ENCODE measurements at regions not wholly inside any gene's neighbourhood (a gene's known extent, or its start where the extent isn't known, plus 50 kb on each side); places are given as distances from the start of the nearest gene placed in this dataset.

GRCh38 chrX:145002771-145003170, 244.5 kb upstream of the SPANXN1 start:
- no peaks in the 10 kb centered on the region for H3K27me3 ChIP-seq (ENCODE audit: control insufficient read depth, insufficient read depth, low read length)
- no peaks in the 10 kb centered on the region for H3K4me1 ChIP-seq (ENCODE audit: control insufficient read depth, low read depth, low read length)
- H3K4me3 ChIP-seq (ENCODE audit: low read length): no peak overlapping the region
- no peaks in the 10 kb centered on the region for H3K36me3 ChIP-seq (ENCODE audit: control insufficient read depth, low read depth, low read length)
- H3K9ac ChIP-seq (ENCODE audit: low read length): no peak overlapping the region
- H3K27ac ChIP-seq (ENCODE audit: low read length): no peak overlapping the region
- peaks cover 81% of the 10 kb centered on the region for H3K9me3 ChIP-seq (ENCODE audit: control insufficient read depth, low read depth, low read length)

- Histone ChIP-seq H3K27me3 (ENCODE audit: control insufficient read depth, insufficient read depth, low read length) (no peaks in the 10 kb centered on the region), H3K4me3 (ENCODE audit: low read length) (no peak overlapping the region), H3K27ac (ENCODE audit: low read length) (no peak overlapping the region), H3K36me3 (ENCODE audit: control insufficient read depth, low read depth, low read length) (no peaks in the 10 kb centered on the region), H3K9ac (ENCODE audit: low read length) (no peak overlapping the region), H3K9me3 (ENCODE audit: control insufficient read depth, low read depth, low read length) (peaks cover 83% of the 10 kb centered on the region), H3K4me1 (ENCODE audit: control insufficient read depth, low read depth, low read length) (no peaks in the 10 kb centered on the region)
Measured at GRCh38 chrX:145003443-145003842, 243.9 kb upstream of the SPANXN1 start.

GRCh38 chrX:145041486-145041885, 205.8 kb upstream of the SPANXN1 start:
- Histone ChIP-seq H3K4me3 (ENCODE audit: low read length) (no peak overlapping the region), H3K4me1 (ENCODE audit: control insufficient read depth, low read depth, low read length) (no peaks in the 10 kb centered on the region), H3K9me3 (ENCODE audit: control insufficient read depth, low read depth, low read length) (peaks cover 65% of the 10 kb centered on the region), H3K27ac (ENCODE audit: low read length) (no peak overlapping the region), H3K9ac (ENCODE audit: low read length) (no peak overlapping the region), H3K27me3 (ENCODE audit: control insufficient read depth, insufficient read depth, low read length) (no peaks in the 10 kb centered on the region), H3K36me3 (ENCODE audit: control insufficient read depth, low read depth, low read length) (no peaks in the 10 kb centered on the region)

GRCh38 chrX:145068450-145068849, 178.9 kb upstream of the SPANXN1 start:
- H3K27ac ChIP-seq (ENCODE audit: low read length): no peak overlapping the region
- H3K9ac ChIP-seq (ENCODE audit: low read length): no peak overlapping the region
- H3K27me3 ChIP-seq (ENCODE audit: control insufficient read depth, insufficient read depth, low read length): no peaks in the 10 kb centered on the region
- H3K4me3 ChIP-seq (ENCODE audit: low read length): no peak overlapping the region
- H3K9me3 ChIP-seq (ENCODE audit: control insufficient read depth, low read depth, low read length): peaks cover 73% of the 10 kb centered on the region
- H3K36me3 ChIP-seq (ENCODE audit: control insufficient read depth, low read depth, low read length): no peaks in the 10 kb centered on the region
- no peaks in the 10 kb centered on the region for H3K4me1 ChIP-seq (ENCODE audit: control insufficient read depth, low read depth, low read length)

GRCh38 chrX:145099204-145099603, 148.1 kb upstream of the SPANXN1 start:
- Histone ChIP-seq H3K4me3 (ENCODE audit: low read length) (no peak overlapping the region), H3K9me3 (ENCODE audit: control insufficient read depth, low read depth, low read length) (peaks cover 61% of the 10 kb centered on the region), H3K27ac (ENCODE audit: low read length) (no peak overlapping the region), H3K36me3 (ENCODE audit: control insufficient read depth, low read depth, low read length) (no peaks in the 10 kb centered on the region), H3K9ac (ENCODE audit: low read length) (no peak overlapping the region), H3K4me1 (ENCODE audit: control insufficient read depth, low read depth, low read length) (no peaks in the 10 kb centered on the region), H3K27me3 (ENCODE audit: control insufficient read depth, insufficient read depth, low read length) (no peaks in the 10 kb centered on the region)

All from iPS-18a (cell line).